ENCODE measurements at regions not wholly inside any gene's neighbourhood (a gene's known extent, or its start where the extent isn't known, plus 50 kb on each side); places are given as distances from the start of the nearest gene placed in this dataset.
"Not testable (repeated sequence)": the region's sequence is repeated elsewhere in the genome, so short reads cannot be mapped to it uniquely, and the experiment has no call there.

- TF ChIP-seq, protein P1, sequence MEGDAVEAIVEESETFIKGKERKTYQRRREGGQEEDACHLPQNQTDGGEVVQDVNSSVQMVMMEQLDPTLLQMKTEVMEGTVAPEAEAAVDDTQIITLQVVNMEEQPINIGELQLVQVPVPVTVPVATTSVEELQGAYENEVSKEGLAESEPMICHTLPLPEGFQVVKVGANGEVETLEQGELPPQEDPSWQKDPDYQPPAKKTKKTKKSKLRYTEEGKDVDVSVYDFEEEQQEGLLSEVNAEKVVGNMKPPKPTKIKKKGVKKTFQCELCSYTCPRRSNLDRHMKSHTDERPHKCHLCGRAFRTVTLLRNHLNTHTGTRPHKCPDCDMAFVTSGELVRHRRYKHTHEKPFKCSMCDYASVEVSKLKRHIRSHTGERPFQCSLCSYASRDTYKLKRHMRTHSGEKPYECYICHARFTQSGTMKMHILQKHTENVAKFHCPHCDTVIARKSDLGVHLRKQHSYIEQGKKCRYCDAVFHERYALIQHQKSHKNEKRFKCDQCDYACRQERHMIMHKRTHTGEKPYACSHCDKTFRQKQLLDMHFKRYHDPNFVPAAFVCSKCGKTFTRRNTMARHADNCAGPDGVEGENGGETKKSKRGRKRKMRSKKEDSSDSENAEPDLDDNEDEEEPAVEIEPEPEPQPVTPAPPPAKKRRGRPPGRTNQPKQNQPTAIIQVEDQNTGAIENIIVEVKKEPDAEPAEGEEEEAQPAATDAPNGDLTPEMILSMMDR (IDR thresholded peaks at IDR 0.05; ENCODE audit: low read depth, low read length), result no peak
- no peak overlapping the region for H3K4me3 ChIP-seq (ENCODE audit: low read depth, low read length)
These were observed 660.7 kb upstream of the EEF2KMT start for GRCh38 chr16:5758281-5758680.

- TF ChIP-seq, protein P1 (IDR thresholded peaks at IDR 0.05; ENCODE audit: low read depth, low read length), result no peak
These were observed 659.4 kb upstream of the EEF2KMT start for GRCh38 chr16:5756969-5757368.

DNA sequence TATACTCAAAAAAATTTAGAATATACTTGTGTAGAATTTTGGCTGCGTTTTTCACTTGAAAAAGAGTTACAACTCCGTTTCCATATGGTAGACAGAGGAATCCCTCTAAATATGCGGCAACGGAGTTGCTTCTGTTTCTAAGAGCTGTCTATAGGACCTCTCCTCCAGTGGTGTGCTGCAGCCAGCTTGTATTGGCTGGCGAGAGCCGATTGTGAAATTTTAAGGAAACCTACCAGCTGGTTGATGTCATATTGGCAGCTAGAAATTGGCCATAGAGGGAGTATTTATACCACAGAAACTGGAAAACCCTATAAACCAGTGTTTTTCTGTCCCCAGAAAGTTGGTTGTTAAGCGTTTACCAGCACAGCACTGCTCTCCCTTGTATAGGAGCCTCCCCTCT lies 655.8 kb upstream of the EEF2KMT start:
- TF ChIP-seq, protein P1 (IDR thresholded peaks at IDR 0.05; ENCODE audit: low read depth, low read length), result no peak
- no peak overlapping the region for H3K4me3 ChIP-seq (ENCODE audit: low read depth, low read length)

More at GRCh38 chr16:5756969-5757368, 659.4 kb upstream of the EEF2KMT start:
- no peak overlapping the region for H3K4me3 ChIP-seq (ENCODE audit: low read depth, low read length)

DNA sequence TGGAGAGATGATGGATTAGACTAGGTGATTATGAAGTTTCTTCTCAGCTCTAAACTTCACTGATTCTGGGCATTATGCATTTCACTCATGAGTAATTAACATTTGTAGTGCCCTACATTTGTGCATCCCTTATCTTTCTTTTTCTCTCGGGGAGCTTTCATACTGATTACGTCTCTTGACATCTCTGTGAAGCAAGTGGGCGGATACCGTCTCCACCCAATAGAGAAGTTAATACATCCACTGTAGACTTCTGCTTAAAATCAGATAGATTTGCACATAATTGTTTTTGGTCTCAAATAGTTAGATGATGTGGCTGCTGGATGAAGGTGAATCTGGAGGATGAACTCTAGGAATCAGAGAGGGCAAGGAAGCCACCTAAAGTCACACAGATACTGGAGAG lies 653.6 kb upstream of the EEF2KMT start:
- H3K4me3 ChIP-seq (ENCODE audit: low read depth, low read length), result no peak overlapping the region

DNA sequence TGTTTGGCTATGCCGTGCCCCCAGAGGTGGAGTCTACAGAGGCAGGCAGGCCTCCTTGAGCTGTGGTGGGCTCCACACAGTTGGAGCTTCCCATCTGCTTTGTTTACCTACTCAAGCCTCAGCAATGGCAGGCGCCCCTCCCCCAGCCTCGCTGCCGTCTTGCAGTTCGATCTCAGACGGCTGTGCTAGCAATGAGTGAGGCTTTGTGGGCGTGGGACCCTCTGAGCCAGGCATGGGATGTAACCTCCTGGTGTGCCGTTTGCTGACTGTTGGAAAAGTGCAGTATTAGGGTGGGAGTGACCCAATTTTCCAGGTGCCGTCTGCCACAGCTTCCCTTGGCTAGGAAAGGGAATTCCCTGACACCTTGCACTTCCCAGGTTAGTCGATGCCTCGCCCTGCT lies 652.8 kb upstream of the EEF2KMT start:
- H3K4me3 ChIP-seq (ENCODE audit: low read depth, low read length), result not testable (repeated sequence)

More for the DNA sequence above, 653.6 kb upstream of the EEF2KMT start:
- TF ChIP-seq, protein P1 (IDR thresholded peaks at IDR 0.05; ENCODE audit: low read depth, low read length), result no peak

GRCh38 chr16:5738586-5738985 lies 641.0 kb upstream of the EEF2KMT start:
- H3K4me3 ChIP-seq (ENCODE audit: low read depth, low read length), result no peak overlapping the region
- TF ChIP-seq, protein P1 (IDR thresholded peaks at IDR 0.05; ENCODE audit: low read depth, low read length), result no peak

- TF ChIP-seq, protein P1 (IDR thresholded peaks at IDR 0.05; ENCODE audit: low read depth, low read length), result no peak
These were observed 638.8 kb upstream of the EEF2KMT start for GRCh38 chr16:5736209-5736930.

DNA sequence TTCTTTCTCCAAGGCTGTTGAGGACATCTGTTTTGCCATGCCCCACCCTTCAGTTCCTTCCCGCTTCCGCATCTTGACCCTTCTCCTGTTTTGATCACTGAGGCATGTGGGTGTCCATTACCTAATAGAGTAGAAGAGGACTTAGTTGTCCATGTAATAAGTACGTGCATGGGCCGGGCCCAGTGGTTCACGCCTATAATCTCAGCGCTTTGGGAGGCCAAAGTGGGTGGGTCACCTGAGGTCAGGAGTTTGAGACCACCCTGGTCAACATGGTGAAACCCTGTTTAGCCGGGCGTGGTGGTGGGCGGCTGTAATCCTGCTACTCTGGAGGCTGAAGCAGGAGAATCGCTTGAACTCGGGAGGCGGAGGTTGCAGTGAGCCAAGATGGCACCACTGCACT lies 637.8 kb upstream of the EEF2KMT start:
- TF ChIP-seq, protein P1 (IDR thresholded peaks at IDR 0.05; ENCODE audit: low read depth, low read length), result no peak
- H3K4me3 ChIP-seq (ENCODE audit: low read depth, low read length), result no peak overlapping the region

More at GRCh38 chr16:5736209-5736930, 638.8 kb upstream of the EEF2KMT start:
- H3K4me3 ChIP-seq (ENCODE audit: low read depth, low read length), result no peak overlapping the region

Data from WI38 (cell line).